ENCODE measurements at regions not wholly inside any gene's neighbourhood (a gene's known extent, or its start where the extent isn't known, plus 50 kb on each side); places are given as distances from the start of the nearest gene placed in this dataset.

DNA sequence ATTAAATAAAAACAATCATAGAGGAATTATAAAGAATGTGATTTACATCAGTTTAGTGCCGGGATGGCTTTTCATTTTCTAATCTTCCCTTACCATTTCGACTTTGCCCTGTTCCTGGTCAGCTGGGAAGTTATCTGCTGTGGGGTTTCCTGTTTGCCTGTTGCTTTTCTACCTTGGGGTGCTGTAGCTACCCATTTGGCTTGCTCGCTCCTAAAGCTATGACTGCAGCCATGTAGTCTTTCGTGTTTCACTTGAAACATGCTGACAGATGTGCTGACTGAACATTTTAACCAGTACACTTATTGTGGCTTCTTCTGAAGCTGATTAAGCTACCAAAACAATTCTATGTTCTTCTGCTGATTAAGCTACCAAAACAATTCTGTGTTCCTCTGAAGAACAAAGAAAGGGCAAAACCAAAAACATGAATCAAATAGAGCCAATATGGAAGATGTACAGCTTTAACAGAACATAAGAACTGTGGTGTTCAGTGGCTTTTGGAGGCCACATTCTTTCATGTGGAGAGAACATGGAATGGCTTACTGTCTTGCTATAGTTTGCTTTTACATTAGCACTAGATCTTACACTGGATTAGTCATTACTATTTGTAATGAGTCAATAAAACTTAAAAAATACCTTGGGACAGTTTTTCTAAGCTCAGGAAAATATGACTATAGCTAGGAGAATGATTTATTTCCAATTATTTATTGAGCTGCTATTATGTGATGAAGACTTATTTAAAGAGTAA lies 440.4 kb downstream of the SPRY1 start:
- no peaks in the 10 kb centered on the region for H3K27me3 ChIP-seq (ENCODE audit: control insufficient read depth in 2 of 2, insufficient read depth in 2 of 2, low read length in 2 of 2)
- H3K4me3 ChIP-seq (ENCODE audit: low read length in 2 of 2) = no peak overlapping the region
- no peak overlapping the region for H3K9ac ChIP-seq (ENCODE audit: low read depth in 1 of 2, low read length in 2 of 2)
- H3K4me1 ChIP-seq (ENCODE audit: control insufficient read depth in 2 of 2, insufficient read depth in 2 of 2, low read length in 2 of 2) = no peaks in the 10 kb centered on the region
- no peak overlapping the region for H3K27ac ChIP-seq (ENCODE audit: low read depth in 2 of 2, low read length in 2 of 2)
- H3K9me3 ChIP-seq (ENCODE audit: control insufficient read depth in 2 of 2, low read length in 2 of 2) = no peaks in the 10 kb centered on the region
- H3K36me3 ChIP-seq (ENCODE audit: control insufficient read depth in 2 of 2, insufficient read depth in 2 of 2, low read length in 2 of 2) = no peaks in the 10 kb centered on the region

GRCh38 chr4:123838474-123838873 lies 441.9 kb downstream of the SPRY1 start:
- Histone ChIP-seq H3K9me3 (ENCODE audit: control insufficient read depth in 2 of 2, low read length in 2 of 2) (no peaks in the 10 kb centered on the region), H3K4me1 (ENCODE audit: control insufficient read depth in 2 of 2, insufficient read depth in 2 of 2, low read length in 2 of 2) (no peaks in the 10 kb centered on the region), H3K4me3 (ENCODE audit: low read length in 2 of 2) (no peak overlapping the region), H3K27me3 (ENCODE audit: control insufficient read depth in 2 of 2, insufficient read depth in 2 of 2, low read length in 2 of 2) (no peaks in the 10 kb centered on the region), H3K36me3 (ENCODE audit: control insufficient read depth in 2 of 2, insufficient read depth in 2 of 2, low read length in 2 of 2) (no peaks in the 10 kb centered on the region), H3K9ac (ENCODE audit: low read depth in 1 of 2, low read length in 2 of 2) (no peak overlapping the region), H3K27ac (ENCODE audit: low read depth in 2 of 2, low read length in 2 of 2) (no peak overlapping the region)

GRCh38 chr4:123840197-123840596 lies 443.6 kb downstream of the SPRY1 start:
- no peaks in the 10 kb centered on the region for H3K27me3 ChIP-seq (ENCODE audit: control insufficient read depth in 2 of 2, insufficient read depth in 2 of 2, low read length in 2 of 2)
- H3K27ac ChIP-seq (ENCODE audit: low read depth in 2 of 2, low read length in 2 of 2) = no peak overlapping the region
- no peak overlapping the region for H3K9ac ChIP-seq (ENCODE audit: low read depth in 1 of 2, low read length in 2 of 2)
- no peaks in the 10 kb centered on the region for H3K36me3 ChIP-seq (ENCODE audit: control insufficient read depth in 2 of 2, insufficient read depth in 2 of 2, low read length in 2 of 2)
- no peaks in the 10 kb centered on the region for H3K9me3 ChIP-seq (ENCODE audit: control insufficient read depth in 2 of 2, low read length in 2 of 2)
- H3K4me3 ChIP-seq (ENCODE audit: low read length in 2 of 2) = no peak overlapping the region
- H3K4me1 ChIP-seq (ENCODE audit: control insufficient read depth in 2 of 2, insufficient read depth in 2 of 2, low read length in 2 of 2) = no peaks in the 10 kb centered on the region

- Histone ChIP-seq H3K4me3 (ENCODE audit: low read length in 2 of 2) (no peak overlapping the region), H3K36me3 (ENCODE audit: control insufficient read depth in 2 of 2, insufficient read depth in 2 of 2, low read length in 2 of 2) (no peaks in the 10 kb centered on the region), H3K4me1 (ENCODE audit: control insufficient read depth in 2 of 2, insufficient read depth in 2 of 2, low read length in 2 of 2) (no peaks in the 10 kb centered on the region), H3K9ac (ENCODE audit: low read depth in 1 of 2, low read length in 2 of 2) (no peak overlapping the region), H3K27ac (ENCODE audit: low read depth in 2 of 2, low read length in 2 of 2) (no peak overlapping the region), H3K27me3 (ENCODE audit: control insufficient read depth in 2 of 2, insufficient read depth in 2 of 2, low read length in 2 of 2) (no peaks in the 10 kb centered on the region), H3K9me3 (ENCODE audit: control insufficient read depth in 2 of 2, low read length in 2 of 2) (no peaks in the 10 kb centered on the region)
Observed at GRCh38 chr4:123841447-123842121, 445.0 kb downstream of the SPRY1 start.

GRCh38 chr4:123843137-123843536 lies 446.5 kb downstream of the SPRY1 start:
- no peak overlapping the region for H3K27ac ChIP-seq (ENCODE audit: low read depth in 2 of 2, low read length in 2 of 2)
- H3K36me3 ChIP-seq (ENCODE audit: control insufficient read depth in 2 of 2, insufficient read depth in 2 of 2, low read length in 2 of 2) = no peaks in the 10 kb centered on the region
- no peaks in the 10 kb centered on the region for H3K27me3 ChIP-seq (ENCODE audit: control insufficient read depth in 2 of 2, insufficient read depth in 2 of 2, low read length in 2 of 2)
- no peak overlapping the region for H3K4me3 ChIP-seq (ENCODE audit: low read length in 2 of 2)
- no peaks in the 10 kb centered on the region for H3K9me3 ChIP-seq (ENCODE audit: control insufficient read depth in 2 of 2, low read length in 2 of 2)
- H3K9ac ChIP-seq (ENCODE audit: low read depth in 1 of 2, low read length in 2 of 2) = no peak overlapping the region
- no peaks in the 10 kb centered on the region for H3K4me1 ChIP-seq (ENCODE audit: control insufficient read depth in 2 of 2, insufficient read depth in 2 of 2, low read length in 2 of 2)

DNA sequence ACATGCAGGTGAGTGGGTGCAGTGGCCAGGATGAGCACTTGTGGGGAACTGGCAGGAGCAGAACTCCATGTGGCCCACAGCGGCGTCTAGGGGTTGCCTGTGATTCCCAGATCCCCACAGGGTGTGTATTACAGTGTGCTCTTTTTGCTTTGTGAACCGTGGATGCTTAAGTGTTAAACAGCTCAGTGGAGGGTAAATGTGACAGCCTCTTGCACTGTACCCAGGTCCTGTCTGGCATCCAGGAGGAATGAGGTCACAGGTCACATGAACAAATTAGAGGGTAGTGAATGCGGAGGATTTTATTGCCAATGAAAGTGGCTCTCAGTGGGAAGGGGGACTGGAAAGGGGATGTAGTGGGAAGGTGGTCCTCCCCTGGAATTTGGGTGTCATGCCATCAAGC lies 447.8 kb downstream of the SPRY1 start:
- no peak overlapping the region for H3K27ac ChIP-seq (ENCODE audit: low read depth in 2 of 2, low read length in 2 of 2)

GRCh38 chr4:123846092-123846491 lies 449.5 kb downstream of the SPRY1 start:
- Histone ChIP-seq H3K27ac (ENCODE audit: low read depth in 2 of 2, low read length in 2 of 2) (no peak overlapping the region), H3K9ac (ENCODE audit: low read depth in 1 of 2, low read length in 2 of 2) (no peak overlapping the region), H3K4me3 (ENCODE audit: low read length in 2 of 2) (no peak overlapping the region), H3K36me3 (ENCODE audit: control insufficient read depth in 2 of 2, insufficient read depth in 2 of 2, low read length in 2 of 2) (no peaks in the 10 kb centered on the region), H3K4me1 (ENCODE audit: control insufficient read depth in 2 of 2, insufficient read depth in 2 of 2, low read length in 2 of 2) (no peaks in the 10 kb centered on the region), H3K27me3 (ENCODE audit: control insufficient read depth in 2 of 2, insufficient read depth in 2 of 2, low read length in 2 of 2) (no peaks in the 10 kb centered on the region), H3K9me3 (ENCODE audit: control insufficient read depth in 2 of 2, low read length in 2 of 2) (no peaks in the 10 kb centered on the region)

More for the DNA sequence above, 447.8 kb downstream of the SPRY1 start:
- H3K4me1 ChIP-seq (ENCODE audit: control insufficient read depth in 2 of 2, insufficient read depth in 2 of 2, low read length in 2 of 2) = no peaks in the 10 kb centered on the region
- no peaks in the 10 kb centered on the region for H3K36me3 ChIP-seq (ENCODE audit: control insufficient read depth in 2 of 2, insufficient read depth in 2 of 2, low read length in 2 of 2)
- H3K9me3 ChIP-seq (ENCODE audit: control insufficient read depth in 2 of 2, low read length in 2 of 2) = no peaks in the 10 kb centered on the region
- no peak overlapping the region for H3K4me3 ChIP-seq (ENCODE audit: low read length in 2 of 2)
- H3K9ac ChIP-seq (ENCODE audit: low read depth in 1 of 2, low read length in 2 of 2) = no peak overlapping the region
- H3K27me3 ChIP-seq (ENCODE audit: control insufficient read depth in 2 of 2, insufficient read depth in 2 of 2, low read length in 2 of 2) = no peaks in the 10 kb centered on the region

DNA sequence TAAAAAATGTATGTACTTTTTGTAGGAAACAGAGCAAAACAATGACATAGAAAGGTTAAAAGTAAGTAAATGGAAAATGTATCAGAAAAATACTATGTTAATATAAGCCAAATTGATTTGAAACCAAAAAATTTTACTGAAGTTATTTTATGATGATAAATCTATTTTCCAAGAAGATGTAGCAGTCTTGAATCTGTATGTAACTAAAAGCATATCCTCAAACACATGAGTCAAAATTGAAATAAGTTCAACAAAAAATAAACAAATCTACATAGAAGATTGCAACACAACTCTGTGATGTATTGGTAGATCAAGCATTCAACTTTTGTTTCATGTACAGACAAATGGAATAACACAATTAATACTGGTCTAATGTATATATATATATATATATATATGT lies 450.0 kb downstream of the SPRY1 start:
- Histone ChIP-seq H3K9me3 (ENCODE audit: control insufficient read depth in 2 of 2, low read length in 2 of 2) (no peaks in the 10 kb centered on the region), H3K27ac (ENCODE audit: low read depth in 2 of 2, low read length in 2 of 2) (no peak overlapping the region), H3K27me3 (ENCODE audit: control insufficient read depth in 2 of 2, insufficient read depth in 2 of 2, low read length in 2 of 2) (no peaks in the 10 kb centered on the region), H3K9ac (ENCODE audit: low read depth in 1 of 2, low read length in 2 of 2) (no peak overlapping the region), H3K4me3 (ENCODE audit: low read length in 2 of 2) (no peak overlapping the region), H3K36me3 (ENCODE audit: control insufficient read depth in 2 of 2, insufficient read depth in 2 of 2, low read length in 2 of 2) (no peaks in the 10 kb centered on the region), H3K4me1 (ENCODE audit: control insufficient read depth in 2 of 2, insufficient read depth in 2 of 2, low read length in 2 of 2) (no peaks in the 10 kb centered on the region)

DNA sequence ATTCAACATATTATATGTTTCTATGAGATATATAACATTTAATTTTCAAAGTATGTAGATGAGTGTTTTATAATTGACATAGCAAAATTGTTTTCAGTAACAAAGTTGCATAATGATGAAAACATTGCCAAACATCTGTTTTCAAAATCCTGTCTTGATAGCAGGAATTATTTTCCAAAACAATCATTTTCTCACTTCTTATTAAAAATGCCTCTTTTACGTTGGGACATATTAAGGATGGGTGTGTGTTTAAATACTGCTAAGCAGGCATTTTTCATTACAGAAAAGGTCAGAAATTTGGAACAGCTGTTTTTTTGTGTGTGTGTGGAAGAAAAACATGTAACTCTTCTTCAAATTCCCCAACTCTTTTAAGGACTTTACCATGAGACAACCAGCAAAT lies 452.0 kb downstream of the SPRY1 start:
- H3K9ac ChIP-seq (ENCODE audit: low read depth in 1 of 2, low read length in 2 of 2) = no peak overlapping the region
- no peaks in the 10 kb centered on the region for H3K4me1 ChIP-seq (ENCODE audit: control insufficient read depth in 2 of 2, insufficient read depth in 2 of 2, low read length in 2 of 2)
- no peak overlapping the region for H3K4me3 ChIP-seq (ENCODE audit: low read length in 2 of 2)
- H3K27ac ChIP-seq (ENCODE audit: low read depth in 2 of 2, low read length in 2 of 2) = no peak overlapping the region
- H3K36me3 ChIP-seq (ENCODE audit: control insufficient read depth in 2 of 2, insufficient read depth in 2 of 2, low read length in 2 of 2) = no peaks in the 10 kb centered on the region
- no peaks in the 10 kb centered on the region for H3K9me3 ChIP-seq (ENCODE audit: control insufficient read depth in 2 of 2, low read length in 2 of 2)
- no peaks in the 10 kb centered on the region for H3K27me3 ChIP-seq (ENCODE audit: control insufficient read depth in 2 of 2, insufficient read depth in 2 of 2, low read length in 2 of 2)

DNA sequence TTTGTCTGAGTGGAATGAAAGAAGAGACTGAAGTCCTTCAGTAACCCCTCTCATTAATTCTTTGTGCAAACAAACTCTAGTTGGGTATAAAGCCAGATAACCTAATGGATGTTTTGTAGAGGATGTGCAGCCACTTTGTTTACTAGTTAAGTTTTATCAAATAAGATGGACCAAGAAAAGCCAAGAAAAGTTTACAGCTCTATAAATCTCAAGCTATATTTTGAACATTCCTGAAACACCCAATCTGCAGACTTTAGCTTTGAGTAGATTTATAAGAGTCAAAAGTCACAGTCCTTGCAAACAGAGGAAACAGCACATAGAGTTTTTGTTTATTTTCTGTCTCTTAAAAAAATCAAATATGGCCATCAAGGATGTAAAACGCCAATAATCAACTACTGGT lies 452.9 kb downstream of the SPRY1 start:
- no peaks in the 10 kb centered on the region for H3K9me3 ChIP-seq (ENCODE audit: control insufficient read depth in 2 of 2, low read length in 2 of 2)
- no peaks in the 10 kb centered on the region for H3K36me3 ChIP-seq (ENCODE audit: control insufficient read depth in 2 of 2, insufficient read depth in 2 of 2, low read length in 2 of 2)
- H3K4me1 ChIP-seq (ENCODE audit: control insufficient read depth in 2 of 2, insufficient read depth in 2 of 2, low read length in 2 of 2) = no peaks in the 10 kb centered on the region
- no peaks in the 10 kb centered on the region for H3K27me3 ChIP-seq (ENCODE audit: control insufficient read depth in 2 of 2, insufficient read depth in 2 of 2, low read length in 2 of 2)
- H3K27ac ChIP-seq (ENCODE audit: low read depth in 2 of 2, low read length in 2 of 2) = no peak overlapping the region
- no peak overlapping the region for H3K9ac ChIP-seq (ENCODE audit: low read depth in 1 of 2, low read length in 2 of 2)
- no peak overlapping the region for H3K4me3 ChIP-seq (ENCODE audit: low read length in 2 of 2)
